ENCODE measurements at regions not wholly inside any gene's neighbourhood (a gene's known extent, or its start where the extent isn't known, plus 50 kb on each side); places are given as distances from the start of the nearest gene placed in this dataset.

GRCh38 chrX:42686296-42686695, 91.7 kb downstream of the PPP1R2C start:
- TF ChIP-seq PATZ1 (tag by site-specific recombination; IDR thresholded peaks at IDR 0.05): no peak
- no peak for TF ChIP-seq ZSCAN30 (tag by site-specific recombination; IDR thresholded peaks at IDR 0.05)
- no peak for TF ChIP-seq ZNF223 (tag by site-specific recombination; IDR thresholded peaks at IDR 0.05)
- TF ChIP-seq CTCF (tag by site-specific recombination; IDR thresholded peaks at IDR 0.05): no peak
- TF ChIP-seq ZBTB8A (tag by site-specific recombination; IDR thresholded peaks at IDR 0.05): no peak
- TF ChIP-seq YY1 (tag by site-specific recombination; IDR thresholded peaks at IDR 0.05): no peak
- TF ChIP-seq ZSCAN5A (tag by site-specific recombination; IDR thresholded peaks at IDR 0.05): no peak
- TF ChIP-seq ZNF785 (tag by site-specific recombination; IDR thresholded peaks at IDR 0.05): no peak
- TF ChIP-seq ZNF639 (tag by site-specific recombination; IDR thresholded peaks at IDR 0.05): no peak

All from HEK293 (cell line).